SKM-1 (cell line): ENCODE measurements at regions not wholly inside any gene's neighbourhood (a gene's known extent, or its start where the extent isn't known, plus 50 kb on each side); places are given as distances from the start of the nearest gene placed in this dataset.
"Not testable (repeated sequence)": the region's sequence is repeated elsewhere in the genome, so short reads cannot be mapped to it uniquely, and the experiment has no call there.

ENCODE experiments used
- DNase-seq: peaks from one replicate; lab custom pipeline; 2025; ENCODE audit not compliant: unreplicated experiment; lab: John Stamatoyannopoulos, UW

- no peak for DNase-seq
Measured at GRCh38 chr10:28354511-28354910, 51.6 kb upstream of the MPP7 start.

GRCh38 chr10:28355376-28355775 lies 52.5 kb upstream of the MPP7 start:
- no peak for DNase-seq

GRCh38 chr10:28359334-28359733 lies 56.5 kb upstream of the MPP7 start:
- no peak for DNase-seq

- DNase-seq = no peak
Measured at GRCh38 chr10:28360175-28360574, 57.3 kb upstream of the MPP7 start.

- no peak for DNase-seq
Measured at GRCh38 chr10:28363376-28363775, 60.5 kb upstream of the MPP7 start.

- DNase-seq = no peak
Measured at GRCh38 chr10:28365840-28366239, 63.0 kb upstream of the MPP7 start.

GRCh38 chr10:28366994-28367393 lies 64.1 kb upstream of the MPP7 start:
- DNase-seq = no peak

- no peak for DNase-seq
Measured at GRCh38 chr10:28367413-28367812, 64.5 kb upstream of the MPP7 start.

GRCh38 chr10:28367929-28368484 lies 65.1 kb upstream of the MPP7 start:
- peak; percentile 58 for DNase-seq

GRCh38 chr10:28370107-28370835 lies 67.4 kb upstream of the MPP7 start:
- no peak for DNase-seq

- DNase-seq = not testable (repeated sequence)
Measured at GRCh38 chr10:28371638-28372037, 68.8 kb upstream of the MPP7 start.

GRCh38 chr10:28374036-28374435 lies 71.2 kb upstream of the MPP7 start:
- DNase-seq = no peak

- no peak for DNase-seq
Measured at GRCh38 chr10:28375399-28376354, 72.8 kb upstream of the MPP7 start.

GRCh38 chr10:28378986-28379585 lies 76.2 kb upstream of the MPP7 start:
- no peak for DNase-seq

- DNase-seq = no peak
Measured at GRCh38 chr10:28381466-28381865, 78.6 kb upstream of the MPP7 start.

GRCh38 chr10:28381903-28382347 lies 79.1 kb upstream of the MPP7 start:
- peak; percentile 43 for DNase-seq

- DNase-seq = no peak
Measured at GRCh38 chr10:28382525-28383269, 79.8 kb upstream of the MPP7 start.

GRCh38 chr10:28384557-28384956 lies 81.7 kb upstream of the MPP7 start:
- DNase-seq = no peak

- no peak for DNase-seq
Measured at GRCh38 chr10:28385748-28386502, 83.1 kb upstream of the MPP7 start.

GRCh38 chr10:28386503-28386868 lies 83.6 kb upstream of the MPP7 start:
- no peak for DNase-seq
